Mucosa of stomach (tissue), 1 donor: ENCODE measurements at regions not wholly inside any gene's neighbourhood (a gene's known extent, or its start where the extent isn't known, plus 50 kb on each side); places are given as distances from the start of the nearest gene placed in this dataset.

ENCODE experiments used
- H3K27me3 ChIP-seq: one replicate; pipeline ENCODE4 v1.7.0; 2013; ENCODE audit warnings: mild to moderate bottlenecking, low read length; ENCODE audit not compliant: control insufficient read depth, insufficient read depth
- H3K36me3 ChIP-seq: one replicate; pipeline ENCODE4 v1.7.0; 2013; ENCODE audit warnings: low read length; ENCODE audit not compliant: control insufficient read depth, insufficient read depth
- H3K4me1 ChIP-seq: one replicate; pipeline ENCODE4 v1.7.0; 2013; ENCODE audit warnings: mild to moderate bottlenecking, low read length; ENCODE audit not compliant: control insufficient read depth, insufficient read depth
- H3K4me3 ChIP-seq: one replicate; pipeline ENCODE4 v1.7.0; 2013; ENCODE audit warnings: low read length
- H3K9ac ChIP-seq: one replicate; pipeline ENCODE4 v1.7.0; 2013; ENCODE audit warnings: mild to moderate bottlenecking, low read length, moderate library complexity
- H3K9me3 ChIP-seq: one replicate; pipeline ENCODE4 v1.7.0; 2013; ENCODE audit warnings: mild to moderate bottlenecking, low read length, moderate library complexity; ENCODE audit not compliant: control insufficient read depth
- donor health status: Pancreatic carcinoma.

- H3K27me3 ChIP-seq: peaks cover 33% of the 10 kb centered on the region
- H3K9me3 ChIP-seq: no peaks in the 10 kb centered on the region
- H3K9ac ChIP-seq: no peak overlapping the region
- H3K36me3 ChIP-seq: no peaks in the 10 kb centered on the region
- H3K4me1 ChIP-seq: peaks cover 4% of the 10 kb centered on the region
- H3K4me3 ChIP-seq: no peak overlapping the region
Observed at GRCh38 chr11:116580799-116581198, 192.0 kb downstream of the BUD13 start.

- Histone ChIP-seq H3K36me3 (no peaks in the 10 kb centered on the region), H3K4me3 (no peak overlapping the region), H3K9me3 (no peaks in the 10 kb centered on the region), H3K27me3 (peaks cover 33% of the 10 kb centered on the region), H3K9ac (no peak overlapping the region), H3K4me1 (peaks cover 4% of the 10 kb centered on the region)
Observed at GRCh38 chr11:116579857-116580727, 192.7 kb downstream of the BUD13 start.

GRCh38 chr11:116579031-116579653, 193.6 kb downstream of the BUD13 start:
- no peak overlapping the region for H3K9ac ChIP-seq
- peaks cover 4% of the 10 kb centered on the region for H3K4me1 ChIP-seq
- peaks cover 33% of the 10 kb centered on the region for H3K27me3 ChIP-seq
- H3K36me3 ChIP-seq: no peaks in the 10 kb centered on the region
- H3K9me3 ChIP-seq: no peaks in the 10 kb centered on the region
- H3K4me3 ChIP-seq: no peak overlapping the region

GRCh38 chr11:116577956-116578355, 194.8 kb downstream of the BUD13 start:
- Histone ChIP-seq H3K4me3 (no peak overlapping the region), H3K9ac (no peak overlapping the region), H3K27me3 (peaks cover 33% of the 10 kb centered on the region), H3K4me1 (peaks cover 4% of the 10 kb centered on the region), H3K36me3 (no peaks in the 10 kb centered on the region), H3K9me3 (no peaks in the 10 kb centered on the region)

- Histone ChIP-seq H3K4me1 (peaks cover 4% of the 10 kb centered on the region), H3K4me3 (no peak overlapping the region), H3K9me3 (no peaks in the 10 kb centered on the region), H3K36me3 (no peaks in the 10 kb centered on the region), H3K9ac (no peak overlapping the region), H3K27me3 (peaks cover 33% of the 10 kb centered on the region)
Observed at GRCh38 chr11:116577273-116577672, 195.5 kb downstream of the BUD13 start.

GRCh38 chr11:116576526-116576925, 196.3 kb downstream of the BUD13 start:
- no peak overlapping the region for H3K4me3 ChIP-seq
- peaks cover 4% of the 10 kb centered on the region for H3K4me1 ChIP-seq
- H3K9me3 ChIP-seq: no peaks in the 10 kb centered on the region
- H3K9ac ChIP-seq: no peak overlapping the region
- H3K27me3 ChIP-seq: peaks cover 25% of the 10 kb centered on the region
- no peaks in the 10 kb centered on the region for H3K36me3 ChIP-seq

- H3K9me3 ChIP-seq: no peaks in the 10 kb centered on the region
- H3K9ac ChIP-seq: no peak overlapping the region
- no peaks in the 10 kb centered on the region for H3K36me3 ChIP-seq
- peaks cover 5% of the 10 kb centered on the region for H3K4me1 ChIP-seq
- H3K4me3 ChIP-seq: no peak overlapping the region
- no peaks in the 10 kb centered on the region for H3K27me3 ChIP-seq
Observed at GRCh38 chr11:116567721-116568242, 205.0 kb downstream of the BUD13 start.

GRCh38 chr11:116563712-116564047, 209.1 kb downstream of the BUD13 start:
- no peaks in the 10 kb centered on the region for H3K9me3 ChIP-seq
- peaks cover 2% of the 10 kb centered on the region for H3K27me3 ChIP-seq
- H3K36me3 ChIP-seq: no peaks in the 10 kb centered on the region
- H3K9ac ChIP-seq: no peak overlapping the region
- H3K4me1 ChIP-seq: peaks cover 7% of the 10 kb centered on the region
- no peak overlapping the region for H3K4me3 ChIP-seq

GRCh38 chr11:116563028-116563711, 209.6 kb downstream of the BUD13 start:
- no peaks in the 10 kb centered on the region for H3K36me3 ChIP-seq
- no peak overlapping the region for H3K9ac ChIP-seq
- peaks cover 7% of the 10 kb centered on the region for H3K4me1 ChIP-seq
- H3K27me3 ChIP-seq: peaks cover 2% of the 10 kb centered on the region
- no peak overlapping the region for H3K4me3 ChIP-seq
- H3K9me3 ChIP-seq: no peaks in the 10 kb centered on the region

- no peaks in the 10 kb centered on the region for H3K36me3 ChIP-seq
- no peaks in the 10 kb centered on the region for H3K9me3 ChIP-seq
- H3K9ac ChIP-seq: no peak overlapping the region
- H3K27me3 ChIP-seq: peaks cover 2% of the 10 kb centered on the region
- H3K4me1 ChIP-seq: peaks cover 7% of the 10 kb centered on the region
- H3K4me3 ChIP-seq: no peak overlapping the region
Observed at GRCh38 chr11:116560589-116560988, 212.2 kb downstream of the BUD13 start.

GRCh38 chr11:116558504-116559211, 214.1 kb downstream of the BUD13 start:
- H3K36me3 ChIP-seq: no peaks in the 10 kb centered on the region

More at GRCh38 chr11:116558504-116559211, 214.1 kb downstream of the BUD13 start:
- Histone ChIP-seq H3K4me1 (peaks cover 7% of the 10 kb centered on the region), H3K9me3 (no peaks in the 10 kb centered on the region), H3K27me3 (peaks cover 2% of the 10 kb centered on the region), H3K9ac (no peak overlapping the region), H3K4me3 (no peak overlapping the region)
